ENCODE measurements at regions not wholly inside any gene's neighbourhood (a gene's known extent, or its start where the extent isn't known, plus 50 kb on each side); places are given as distances from the start of the nearest gene placed in this dataset.

DNA sequence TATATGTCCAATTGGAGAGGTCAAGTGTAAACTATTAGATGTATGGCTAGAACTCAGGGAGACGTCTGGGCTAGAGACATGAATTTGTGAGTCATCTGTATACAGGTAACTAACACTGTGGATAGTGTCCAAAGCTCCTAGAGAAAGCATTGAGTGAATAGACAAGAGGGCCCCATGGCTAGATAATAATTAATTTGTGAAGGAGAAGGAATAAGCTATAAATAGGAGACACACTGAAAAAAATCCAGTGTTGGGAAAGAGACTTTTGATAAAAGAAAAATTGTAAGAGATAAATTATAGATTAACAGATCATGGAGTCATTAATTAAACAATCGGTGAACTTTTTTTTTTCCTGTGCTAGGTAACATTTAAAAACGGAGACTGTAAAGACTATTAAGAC, 326.6 kb upstream of the PRICKLE1 start:
- H2AFZ ChIP-seq (ENCODE audit: low read length) = no peak overlapping the region
- no peaks in the 10 kb centered on the region for H3K79me2 ChIP-seq (ENCODE audit: control insufficient read depth, insufficient read depth, low read length)
- no peaks in the 10 kb centered on the region for H3K9me3 ChIP-seq (ENCODE audit: control insufficient read depth, insufficient read depth, low read depth, low read length)
- DNase-seq (ENCODE audit: low read depth in 2 of 2) = no peak
- TF ChIP-seq, protein P1, sequence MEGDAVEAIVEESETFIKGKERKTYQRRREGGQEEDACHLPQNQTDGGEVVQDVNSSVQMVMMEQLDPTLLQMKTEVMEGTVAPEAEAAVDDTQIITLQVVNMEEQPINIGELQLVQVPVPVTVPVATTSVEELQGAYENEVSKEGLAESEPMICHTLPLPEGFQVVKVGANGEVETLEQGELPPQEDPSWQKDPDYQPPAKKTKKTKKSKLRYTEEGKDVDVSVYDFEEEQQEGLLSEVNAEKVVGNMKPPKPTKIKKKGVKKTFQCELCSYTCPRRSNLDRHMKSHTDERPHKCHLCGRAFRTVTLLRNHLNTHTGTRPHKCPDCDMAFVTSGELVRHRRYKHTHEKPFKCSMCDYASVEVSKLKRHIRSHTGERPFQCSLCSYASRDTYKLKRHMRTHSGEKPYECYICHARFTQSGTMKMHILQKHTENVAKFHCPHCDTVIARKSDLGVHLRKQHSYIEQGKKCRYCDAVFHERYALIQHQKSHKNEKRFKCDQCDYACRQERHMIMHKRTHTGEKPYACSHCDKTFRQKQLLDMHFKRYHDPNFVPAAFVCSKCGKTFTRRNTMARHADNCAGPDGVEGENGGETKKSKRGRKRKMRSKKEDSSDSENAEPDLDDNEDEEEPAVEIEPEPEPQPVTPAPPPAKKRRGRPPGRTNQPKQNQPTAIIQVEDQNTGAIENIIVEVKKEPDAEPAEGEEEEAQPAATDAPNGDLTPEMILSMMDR (conservative IDR thresholded peaks at IDR 0.05 in 1 of 2, IDR thresholded peaks at IDR 0.05 in 1 of 2; ENCODE audit: low read depth in 1 of 2, low read length in 2 of 2) = no peak
- TF ChIP-seq EZH2 (IDR thresholded peaks at IDR 0.05; ENCODE audit: low read length, missing control alignments) = no peak
- no peaks in the 10 kb centered on the region for H3K27me3 ChIP-seq (ENCODE audit: control insufficient read depth, insufficient read depth, low read length)
- H3K9ac ChIP-seq (ENCODE audit: insufficient read depth, low read length) = no peak overlapping the region
- no peaks in the 10 kb centered on the region for H4K20me1 ChIP-seq (ENCODE audit: control insufficient read depth, extremely low read depth, insufficient read depth, low read length)
- no peak overlapping the region for H3K27ac ChIP-seq (ENCODE audit: insufficient read depth, low read length)
- no peaks in the 10 kb centered on the region for H3K36me3 ChIP-seq (ENCODE audit: control insufficient read depth, insufficient read depth, low read length)
- no peak overlapping the region for H3K4me2 ChIP-seq (ENCODE audit: extremely low read depth, insufficient read depth, low read length)
- H3K4me3 ChIP-seq (replicated peaks in 1 of 4; ENCODE audit: control extremely low read depth in 1 of 4, insufficient read depth in 1 of 4, low read depth in 3 of 4, low read length in 4 of 4) = no peak overlapping the region
- H3K4me1 ChIP-seq (ENCODE audit: control insufficient read depth, extremely low read depth, insufficient read depth, low read length) = no peaks in the 10 kb centered on the region

DNA sequence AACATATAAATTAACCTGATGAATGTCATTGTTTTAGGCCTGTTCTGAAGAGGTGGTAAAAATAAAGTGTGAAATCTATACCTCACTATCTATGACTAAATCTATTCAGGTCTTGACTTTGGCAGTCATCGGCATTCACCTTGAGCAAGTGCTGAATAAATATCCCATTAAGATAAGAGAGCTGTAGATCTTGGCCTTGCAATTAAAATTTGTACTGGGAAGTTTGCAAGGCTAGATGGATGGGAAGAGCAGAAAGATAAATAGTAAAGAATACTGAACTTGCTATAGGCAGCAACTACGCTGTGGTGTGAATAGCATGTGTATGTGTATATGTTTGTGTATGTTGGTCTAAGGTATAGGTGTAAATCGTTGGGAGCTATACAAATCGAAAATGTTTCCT, 325.9 kb upstream of the PRICKLE1 start:
- Histone ChIP-seq H3K4me1 (ENCODE audit: control insufficient read depth, extremely low read depth, insufficient read depth, low read length) (no peaks in the 10 kb centered on the region), H4K20me1 (ENCODE audit: control insufficient read depth, extremely low read depth, insufficient read depth, low read length) (no peaks in the 10 kb centered on the region), H3K9me3 (ENCODE audit: control insufficient read depth, insufficient read depth, low read depth, low read length) (no peaks in the 10 kb centered on the region), H2AFZ (ENCODE audit: low read length) (no peak overlapping the region), H3K4me2 (ENCODE audit: extremely low read depth, insufficient read depth, low read length) (no peak overlapping the region), H3K79me2 (ENCODE audit: control insufficient read depth, insufficient read depth, low read length) (no peaks in the 10 kb centered on the region), H3K9ac (ENCODE audit: insufficient read depth, low read length) (no peak overlapping the region), H3K27me3 (ENCODE audit: control insufficient read depth, insufficient read depth, low read length) (no peaks in the 10 kb centered on the region), H3K27ac (ENCODE audit: insufficient read depth, low read length) (no peak overlapping the region), H3K4me3 (replicated peaks in 1 of 4; ENCODE audit: control extremely low read depth in 1 of 4, insufficient read depth in 1 of 4, low read depth in 3 of 4, low read length in 4 of 4) (no peak overlapping the region), H3K36me3 (ENCODE audit: control insufficient read depth, insufficient read depth, low read length) (no peaks in the 10 kb centered on the region)
- TF ChIP-seq, protein P1 (conservative IDR thresholded peaks at IDR 0.05 in 1 of 2, IDR thresholded peaks at IDR 0.05 in 1 of 2; ENCODE audit: low read depth in 1 of 2, low read length in 2 of 2) = no peak
- DNase-seq (ENCODE audit: low read depth in 2 of 2) = no peak

DNA sequence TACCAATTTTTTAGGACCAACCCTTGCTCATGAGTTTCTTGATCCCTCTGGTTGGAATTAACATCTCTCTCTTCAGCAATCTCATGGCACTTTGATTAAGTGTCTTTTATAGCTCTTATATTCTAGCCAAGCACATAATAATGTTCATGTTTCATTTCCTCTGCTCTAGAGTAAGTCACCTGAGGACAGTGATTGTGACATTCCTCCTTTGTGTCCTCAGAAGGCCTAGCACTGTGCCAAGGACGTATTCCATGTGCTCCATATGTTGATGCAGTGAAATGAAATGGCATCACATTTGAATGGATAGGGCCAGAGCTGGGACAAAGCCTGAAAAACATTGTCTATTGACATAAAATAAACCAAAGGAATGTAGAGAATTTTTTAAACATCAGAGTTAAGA, 322.8 kb upstream of the PRICKLE1 start:
- Histone ChIP-seq H3K36me3 (ENCODE audit: control insufficient read depth, insufficient read depth, low read length) (no peaks in the 10 kb centered on the region), H3K79me2 (ENCODE audit: control insufficient read depth, insufficient read depth, low read length) (no peaks in the 10 kb centered on the region), H3K4me3 (replicated peaks in 1 of 4; ENCODE audit: control extremely low read depth in 1 of 4, insufficient read depth in 1 of 4, low read depth in 3 of 4, low read length in 4 of 4) (no peak overlapping the region), H3K9ac (ENCODE audit: insufficient read depth, low read length) (no peak overlapping the region), H3K27ac (ENCODE audit: insufficient read depth, low read length) (no peak overlapping the region), H3K27me3 (ENCODE audit: control insufficient read depth, insufficient read depth, low read length) (no peaks in the 10 kb centered on the region), H2AFZ (ENCODE audit: low read length) (no peak overlapping the region), H3K4me1 (ENCODE audit: control insufficient read depth, extremely low read depth, insufficient read depth, low read length) (no peaks in the 10 kb centered on the region), H3K9me3 (ENCODE audit: control insufficient read depth, insufficient read depth, low read depth, low read length) (no peaks in the 10 kb centered on the region), H3K4me2 (ENCODE audit: extremely low read depth, insufficient read depth, low read length) (no peak overlapping the region), H4K20me1 (ENCODE audit: control insufficient read depth, extremely low read depth, insufficient read depth, low read length) (no peaks in the 10 kb centered on the region)
- TF ChIP-seq, protein P1 (conservative IDR thresholded peaks at IDR 0.05 in 1 of 2, IDR thresholded peaks at IDR 0.05 in 1 of 2; ENCODE audit: low read depth in 1 of 2, low read length in 2 of 2) = no peak
- no peak for TF ChIP-seq EZH2 (IDR thresholded peaks at IDR 0.05; ENCODE audit: low read length, missing control alignments)
- no peak for DNase-seq (ENCODE audit: low read depth in 2 of 2)

Data from fibroblast of lung (primary cell).